GM21717 (cell line): ENCODE measurements at regions not wholly inside any gene's neighbourhood (a gene's known extent, or its start where the extent isn't known, plus 50 kb on each side); places are given as distances from the start of the nearest gene placed in this dataset.

Experiments used
- ATAC-seq: cut with Tn5 transposase; IDR thresholded peaks from one replicate; pipeline ENCODE4 v1.9.1; 2021; ENCODE audit warnings: mild to moderate bottlenecking, moderate library complexity; ENCODE audit not compliant: unreplicated experiment

DNA sequence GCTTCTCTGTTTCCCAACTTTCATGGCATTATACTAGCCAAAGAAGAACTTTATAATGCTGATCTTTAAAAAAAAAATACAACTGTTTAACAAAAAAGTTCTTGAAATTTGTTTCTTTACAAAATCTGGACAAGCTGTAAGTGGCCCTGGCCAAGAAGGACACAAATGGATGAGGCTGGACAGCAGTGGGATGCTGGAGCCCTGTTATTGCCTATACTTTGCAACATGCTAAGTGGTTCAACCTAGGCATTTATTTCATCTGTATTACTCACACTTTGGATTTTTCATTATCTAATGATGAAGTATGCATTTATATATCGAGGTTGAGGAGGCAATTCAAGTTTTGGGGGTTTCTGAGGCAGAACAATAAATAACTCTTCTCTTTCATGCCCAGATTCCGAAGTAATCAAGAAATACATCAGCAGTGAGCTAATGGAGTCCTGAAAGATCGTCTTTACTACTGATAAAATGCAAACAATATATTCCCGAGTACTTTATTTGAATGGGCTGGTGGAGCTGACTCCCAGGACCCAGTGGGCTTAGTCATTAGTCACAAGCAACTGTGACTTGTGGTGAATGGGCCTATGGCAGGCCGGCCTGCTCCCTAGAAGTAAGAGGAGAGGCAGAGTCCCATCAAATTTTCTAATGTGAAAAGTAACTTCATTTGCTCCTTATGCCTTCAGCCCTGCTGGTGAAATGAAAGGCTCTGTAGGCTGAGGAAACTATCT, 177.3 kb upstream of the DPH6 start:
- ATAC-seq: no peak

GRCh38 chr15:35723852-35724251, 177.9 kb upstream of the DPH6 start:
- ATAC-seq: no peak

GRCh38 chr15:35724626-35725025, 178.7 kb upstream of the DPH6 start:
- ATAC-seq: no peak

GRCh38 chr15:35725353-35725752, 179.4 kb upstream of the DPH6 start:
- ATAC-seq: no peak

GRCh38 chr15:35727627-35728026, 181.7 kb upstream of the DPH6 start:
- no peak for ATAC-seq

DNA sequence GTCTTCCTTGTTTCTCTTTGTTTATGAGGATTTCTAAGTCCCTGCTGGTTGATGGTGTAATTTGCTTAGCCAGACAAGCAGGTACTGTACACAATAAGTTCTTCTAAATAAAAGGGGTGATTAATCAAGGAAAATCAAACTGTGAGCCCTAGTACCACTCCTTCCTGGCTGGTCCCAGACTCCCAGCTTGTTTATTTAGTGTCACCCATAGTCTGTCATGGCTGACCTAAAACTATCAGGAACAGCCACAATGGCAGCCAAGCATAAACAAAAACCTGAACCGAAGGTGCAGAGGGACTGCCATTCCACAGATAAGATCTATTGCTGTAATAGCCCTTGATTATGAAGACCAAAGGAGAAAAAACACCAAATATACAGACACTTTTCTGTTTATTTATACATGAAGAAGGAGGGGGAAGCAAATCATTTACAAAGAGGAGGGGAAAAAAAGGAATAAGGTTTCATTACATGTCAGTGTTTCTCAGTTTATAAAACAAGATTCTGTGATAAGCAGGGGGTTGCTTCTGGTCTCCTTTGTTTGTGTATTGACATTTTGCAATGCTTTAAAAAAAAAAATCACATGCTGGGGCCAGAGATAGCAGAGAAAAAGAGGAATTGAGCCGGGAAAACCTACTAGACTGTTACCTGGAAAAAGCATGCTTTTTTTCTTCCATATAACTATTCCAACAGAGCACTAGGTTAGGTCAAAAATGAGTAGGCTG, 182.4 kb upstream of the DPH6 start:
- ATAC-seq: no peak

DNA sequence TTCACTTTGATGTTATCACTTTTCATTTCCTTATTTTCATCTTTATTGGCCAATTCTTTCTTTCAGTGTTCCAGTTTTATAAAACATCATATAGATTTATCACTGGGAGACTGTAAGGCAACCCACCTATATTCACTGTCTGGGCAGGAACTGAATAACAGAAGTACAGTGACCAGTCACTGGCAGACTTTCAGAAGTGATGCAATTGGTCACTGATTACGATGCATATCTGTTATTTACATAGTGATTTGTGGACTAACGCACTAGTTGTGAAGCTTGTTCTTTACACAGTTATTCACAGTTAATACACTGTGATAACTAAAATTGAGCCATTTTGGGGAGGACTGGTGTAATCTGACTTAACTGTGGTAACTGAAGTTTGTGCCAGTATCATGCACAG, 190.2 kb upstream of the DPH6 start:
- no peak for ATAC-seq

DNA sequence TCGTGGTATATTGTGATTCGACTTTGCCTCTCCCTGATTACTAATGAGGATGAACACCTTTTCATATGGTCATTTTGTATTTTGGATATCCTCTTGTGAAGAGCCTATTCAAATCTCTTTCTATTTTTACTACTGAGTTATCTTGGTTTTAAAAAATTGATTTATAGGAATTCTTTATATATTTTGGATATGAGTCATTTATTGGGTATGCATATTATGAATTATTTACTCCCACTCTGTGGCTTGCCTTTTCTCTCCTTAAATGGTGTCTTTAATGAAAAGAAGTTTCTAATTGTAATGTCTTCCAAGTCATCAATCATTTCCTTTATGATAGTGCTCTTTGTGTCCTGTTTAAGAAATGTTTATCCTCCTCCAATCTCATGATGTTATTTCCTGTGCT, 191.5 kb upstream of the DPH6 start:
- no peak for ATAC-seq

DNA sequence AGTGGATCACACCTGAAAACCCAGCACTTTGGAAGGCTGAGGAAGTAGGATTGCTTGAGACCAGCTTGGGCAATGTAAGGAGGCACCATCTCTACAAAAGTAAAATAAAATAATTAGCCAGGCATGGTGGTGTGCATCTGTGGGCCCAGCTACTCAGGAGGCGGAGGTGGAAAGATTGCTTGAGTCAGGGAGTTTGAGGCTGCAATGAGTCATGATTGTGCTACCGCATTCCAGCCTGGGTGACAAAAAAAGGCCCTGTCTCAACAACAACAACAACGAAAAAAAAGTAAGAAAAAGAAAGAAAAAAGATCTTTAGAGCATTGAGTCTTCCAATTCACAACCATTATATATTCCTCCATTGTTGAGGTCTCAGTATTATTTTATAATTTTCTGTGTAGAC, 192.4 kb upstream of the DPH6 start:
- no peak for ATAC-seq

DNA sequence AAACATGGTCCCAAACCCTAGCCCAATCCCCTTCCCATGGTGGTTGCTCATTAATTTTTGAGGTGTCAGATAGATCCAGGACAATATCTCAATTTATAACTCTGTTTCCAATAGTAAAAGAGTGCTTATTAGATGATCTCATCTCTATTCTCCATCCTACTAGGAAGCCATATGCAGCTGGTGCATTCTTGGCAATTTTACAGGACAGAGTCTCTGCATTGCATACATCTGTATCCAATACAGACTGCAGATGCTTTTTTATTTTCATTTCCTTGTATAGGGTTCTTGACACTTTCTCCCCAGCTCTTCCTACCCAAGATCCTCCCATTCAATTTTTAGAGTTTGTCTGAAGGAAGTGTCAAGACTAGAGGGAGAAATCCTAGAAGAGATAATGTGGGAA, 194.8 kb upstream of the DPH6 start:
- no peak for ATAC-seq

DNA sequence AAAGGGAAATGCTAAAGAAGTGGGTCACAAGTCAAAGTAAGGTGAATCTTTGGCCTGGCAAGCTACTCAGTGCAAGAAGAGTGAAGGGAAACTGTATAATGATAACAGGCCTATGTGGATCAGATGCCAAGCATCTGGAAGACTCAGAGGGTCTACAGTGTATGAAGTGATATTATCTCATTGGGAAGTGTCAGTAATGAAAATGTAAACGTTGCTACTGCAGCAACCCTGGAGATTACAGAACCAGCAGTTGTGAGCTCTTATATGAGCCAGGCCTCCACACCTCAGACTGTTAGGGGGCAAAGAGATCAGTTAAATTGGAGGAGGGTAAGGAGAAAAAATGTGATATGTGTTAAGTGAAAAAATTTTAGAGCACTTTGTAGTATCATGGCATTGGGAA, 195.4 kb upstream of the DPH6 start:
- ATAC-seq: no peak

GRCh38 chr15:35741881-35742280, 195.9 kb upstream of the DPH6 start:
- ATAC-seq: no peak

- ATAC-seq: no peak
Measured at GRCh38 chr15:35743321-35743720, 197.4 kb upstream of the DPH6 start.

DNA sequence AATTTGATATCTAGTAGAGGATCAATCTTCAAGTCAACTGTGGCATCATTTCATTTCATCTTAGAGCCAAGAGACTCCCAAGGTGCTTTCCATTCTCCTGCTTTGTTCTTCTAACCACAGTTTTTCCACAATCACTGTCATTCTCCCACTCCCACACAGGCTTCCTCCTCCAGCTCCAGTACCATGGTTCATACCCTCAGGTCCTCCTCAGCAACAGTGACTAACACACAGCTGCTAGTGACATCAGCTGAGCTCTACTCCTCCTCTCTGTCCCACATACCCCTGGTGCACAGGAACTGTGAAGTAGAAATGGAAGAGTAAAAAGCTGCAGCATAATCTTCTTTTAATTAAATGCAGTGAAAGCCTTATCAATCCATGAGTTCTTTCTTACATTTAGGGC, 200.2 kb upstream of the DPH6 start:
- ATAC-seq: no peak

- no peak for ATAC-seq
Measured at GRCh38 chr15:35748105-35748504, 202.1 kb upstream of the DPH6 start.

GRCh38 chr15:35750051-35750450, 204.1 kb upstream of the DPH6 start:
- ATAC-seq: no peak

- no peak for ATAC-seq
Measured at GRCh38 chr15:35751413-35752133, 205.6 kb upstream of the DPH6 start.

- no peak for ATAC-seq
Measured at GRCh38 chr15:35752134-35752466, 206.1 kb upstream of the DPH6 start.

DNA sequence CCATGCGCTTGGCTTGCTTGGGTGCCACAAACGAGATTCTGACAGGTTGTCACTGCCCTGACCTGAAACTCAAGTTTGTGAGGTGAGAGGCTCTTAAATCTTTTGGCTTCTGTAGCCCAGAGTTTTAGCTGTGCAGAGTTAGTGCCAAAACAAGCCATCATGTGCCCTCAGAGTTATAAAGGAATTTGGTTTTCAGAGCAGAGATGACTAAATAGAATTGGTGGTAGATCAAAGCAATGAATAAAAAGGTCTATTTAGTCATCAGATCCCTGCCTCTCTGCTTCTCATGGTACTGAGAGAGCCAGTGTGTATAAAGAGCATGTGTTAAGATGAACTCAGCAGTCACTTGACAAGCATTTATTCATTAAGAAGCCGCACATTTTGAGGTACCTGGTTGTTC, 207.5 kb upstream of the DPH6 start:
- no peak for ATAC-seq

- ATAC-seq: no peak
Measured at GRCh38 chr15:35755237-35755802, 209.4 kb upstream of the DPH6 start.

GRCh38 chr15:35756623-35757022, 210.7 kb upstream of the DPH6 start:
- ATAC-seq: no peak

GRCh38 chr15:35757361-35757760, 211.4 kb upstream of the DPH6 start:
- no peak for ATAC-seq
